GM18868 (cell line): ENCODE measurements at regions not wholly inside any gene's neighbourhood (a gene's known extent, or its start where the extent isn't known, plus 50 kb on each side); places are given as distances from the start of the nearest gene placed in this dataset.
"Not testable (repeated sequence)": the region's sequence is repeated elsewhere in the genome, so short reads cannot be mapped to it uniquely, and the experiment has no call there.

ENCODE experiments used
- ATAC-seq: cut with Tn5 transposase; IDR thresholded peaks from one replicate; pipeline ENCODE4 v1.9.1; 2021; ENCODE audit warnings: mild to moderate bottlenecking, moderate library complexity; ENCODE audit not compliant: unreplicated experiment

DNA sequence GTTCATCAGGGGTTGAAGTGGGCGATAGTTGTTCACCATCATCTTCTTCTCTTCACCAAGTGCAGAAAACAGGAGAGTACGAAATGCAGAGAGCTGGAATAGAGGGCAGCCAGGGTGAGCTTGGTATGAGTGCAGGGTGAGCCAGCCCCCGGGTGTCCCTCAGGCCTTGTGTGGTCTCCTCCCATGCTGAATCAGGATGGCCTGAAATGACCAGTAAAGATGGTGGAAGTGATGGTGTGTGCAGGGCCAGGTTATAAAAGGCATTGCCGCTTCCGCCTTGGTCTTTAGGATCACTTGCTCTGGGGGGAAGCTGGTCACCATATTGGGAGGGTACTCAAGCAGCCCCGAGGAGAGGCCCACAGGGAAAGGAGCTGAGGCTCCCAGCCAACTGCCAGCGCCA lies 66.4 kb upstream of the METTL9 start:
- not testable (repeated sequence) for ATAC-seq

DNA sequence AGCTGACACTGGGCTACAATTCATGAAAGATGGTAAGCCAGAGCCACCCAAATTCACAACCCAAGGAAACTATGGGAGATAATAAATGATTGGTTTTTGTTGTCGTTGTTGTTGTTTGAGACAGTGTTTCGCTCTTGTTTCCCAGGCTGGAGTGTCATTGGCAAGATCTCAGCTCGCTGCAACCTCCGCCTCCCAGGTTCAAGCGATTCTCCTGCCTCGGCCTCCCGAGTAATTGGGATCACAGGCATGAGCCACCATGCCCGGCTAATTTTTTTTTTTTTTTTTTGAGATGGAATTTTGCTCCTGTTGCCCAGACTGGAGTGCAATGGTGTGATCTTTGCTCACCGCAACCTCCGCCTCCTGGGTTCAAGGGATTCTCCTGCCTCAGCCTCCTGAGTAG lies 65.9 kb upstream of the METTL9 start:
- not testable (repeated sequence) for ATAC-seq

DNA sequence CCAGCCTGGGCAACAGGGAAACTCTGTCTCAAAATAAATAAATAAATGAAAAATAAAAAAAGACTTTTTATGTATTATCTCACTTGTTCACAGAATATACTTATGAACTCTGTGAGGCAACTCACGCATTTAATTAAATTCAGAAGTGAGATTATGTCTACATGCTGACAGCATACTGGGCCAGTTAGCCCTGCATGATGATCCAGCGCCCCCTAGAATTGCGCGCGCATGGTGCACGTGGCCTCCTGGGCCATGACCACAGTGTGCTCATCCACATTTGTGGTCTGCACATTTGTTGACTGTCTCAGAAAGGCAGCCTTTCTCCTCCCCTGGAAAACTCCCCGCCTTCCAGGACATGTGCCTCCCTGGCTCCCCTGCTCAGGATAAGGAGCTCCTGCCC lies 64.8 kb upstream of the METTL9 start:
- ATAC-seq: not testable (repeated sequence)

DNA sequence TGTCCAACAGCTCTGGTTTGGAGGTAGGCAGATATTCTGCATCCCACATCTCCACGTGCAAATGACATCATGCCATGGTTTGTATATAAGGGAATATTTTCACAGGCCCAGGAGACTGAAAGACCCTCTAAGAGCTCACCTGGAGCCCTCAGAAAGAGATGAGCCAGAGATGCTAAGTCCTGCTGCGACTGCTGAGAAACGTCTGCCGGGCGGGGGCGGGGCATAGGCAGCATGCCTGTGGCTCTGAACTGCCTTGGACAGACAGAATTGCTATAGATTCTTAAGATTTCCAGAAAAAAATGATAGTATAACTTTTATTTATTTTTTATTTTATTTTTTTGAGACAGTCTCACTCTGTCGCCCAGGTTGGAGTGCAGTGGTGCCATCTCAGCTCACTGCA lies 64.2 kb upstream of the METTL9 start:
- ATAC-seq: not testable (repeated sequence)

DNA sequence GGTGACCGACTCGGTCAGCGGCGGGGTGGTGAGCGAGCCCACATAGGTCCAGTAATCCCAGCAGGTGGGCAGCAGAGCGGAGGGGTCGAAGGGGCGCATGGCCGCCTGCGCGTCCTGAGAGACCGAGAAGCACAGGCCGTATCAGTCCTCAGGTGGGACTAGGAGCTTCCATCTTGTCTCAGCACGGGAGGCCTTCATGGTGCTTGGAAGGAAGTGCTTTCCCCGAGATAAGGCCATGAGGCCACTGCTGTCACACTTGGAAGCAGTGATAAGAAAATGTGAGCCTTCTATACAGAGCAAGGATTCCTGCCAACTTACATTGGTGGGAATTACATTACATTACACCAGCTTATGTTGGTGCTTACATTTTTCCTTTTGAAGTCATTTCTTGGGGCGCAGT lies 62.6 kb upstream of the METTL9 start:
- ATAC-seq: not testable (repeated sequence)

DNA sequence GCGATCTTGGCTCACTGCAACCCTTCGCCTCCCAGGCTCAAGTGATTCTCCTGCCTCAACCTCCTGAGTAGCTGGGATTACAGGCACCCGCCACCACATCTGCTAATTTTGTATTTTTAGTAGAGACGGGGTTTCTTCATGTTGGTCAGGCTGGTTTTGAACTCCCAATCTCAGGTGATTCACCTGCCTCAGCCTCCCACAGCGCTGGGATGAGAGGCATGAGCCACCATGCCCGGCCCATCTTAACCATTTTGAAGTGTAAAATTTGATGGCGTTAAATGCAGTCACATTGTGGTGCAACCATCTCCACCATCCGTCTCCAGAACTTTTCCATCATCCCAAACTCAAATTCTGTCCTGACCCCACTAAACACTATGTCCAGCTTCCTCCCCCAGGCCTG lies 61.8 kb upstream of the METTL9 start:
- not testable (repeated sequence) for ATAC-seq

DNA sequence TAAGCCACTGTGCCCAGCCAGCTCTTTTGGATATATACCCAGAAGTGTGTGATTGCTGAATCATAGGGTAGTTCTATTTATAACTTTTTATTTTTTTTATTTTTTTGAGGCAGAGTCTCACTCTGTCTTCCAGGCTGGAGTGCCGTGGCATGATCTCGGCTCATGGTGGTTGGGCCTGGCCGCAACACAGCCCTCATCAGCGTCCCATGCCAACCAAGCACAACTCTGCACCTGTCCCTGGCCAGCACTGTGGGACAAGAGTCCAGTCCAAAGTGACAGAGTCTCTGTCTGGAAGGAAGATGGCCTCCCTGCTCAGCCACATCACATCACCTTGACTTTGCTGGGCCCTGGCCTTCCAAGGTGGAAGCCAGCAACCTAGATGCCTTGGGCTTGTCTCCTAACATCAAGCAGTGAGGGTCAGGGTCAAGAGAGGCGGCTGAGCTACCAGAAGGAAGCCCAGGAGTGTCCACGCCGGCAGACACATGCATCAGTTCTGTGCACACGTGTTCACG lies 60.2 kb upstream of the METTL9 start:
- ATAC-seq: not testable (repeated sequence)

DNA sequence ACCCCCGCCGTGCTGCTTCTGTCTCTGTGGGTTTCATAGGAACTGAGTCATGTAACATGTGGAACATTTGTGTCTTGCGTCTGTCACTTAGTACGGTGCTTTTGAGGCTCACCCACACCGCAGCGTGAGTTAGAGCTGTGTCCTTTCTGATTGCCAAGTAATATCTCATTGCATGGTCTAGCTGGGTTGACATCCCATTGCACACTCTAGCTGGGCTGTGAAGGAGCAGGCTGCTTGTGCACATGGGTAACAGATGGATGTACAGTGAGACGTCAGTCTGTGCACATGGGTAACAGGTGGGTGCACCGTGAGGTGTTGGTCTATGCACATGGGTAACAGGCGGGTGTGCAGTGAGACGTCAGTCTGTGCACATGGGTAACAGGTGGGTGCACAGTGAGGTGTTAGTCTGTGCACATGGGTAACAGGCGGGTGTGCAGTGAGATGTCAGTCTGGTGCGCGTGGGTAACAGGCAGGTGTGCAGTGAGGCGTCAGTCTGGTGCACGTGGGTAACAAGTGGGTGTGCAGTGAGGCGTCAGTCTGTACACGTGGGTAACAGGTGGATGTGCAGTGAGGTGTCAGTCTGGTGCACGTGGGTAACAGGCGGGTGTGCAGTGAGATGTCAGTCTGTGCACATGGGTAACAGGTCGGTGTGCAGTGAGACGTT lies 58.5 kb upstream of the METTL9 start:
- peak; percentile 76 for ATAC-seq

DNA sequence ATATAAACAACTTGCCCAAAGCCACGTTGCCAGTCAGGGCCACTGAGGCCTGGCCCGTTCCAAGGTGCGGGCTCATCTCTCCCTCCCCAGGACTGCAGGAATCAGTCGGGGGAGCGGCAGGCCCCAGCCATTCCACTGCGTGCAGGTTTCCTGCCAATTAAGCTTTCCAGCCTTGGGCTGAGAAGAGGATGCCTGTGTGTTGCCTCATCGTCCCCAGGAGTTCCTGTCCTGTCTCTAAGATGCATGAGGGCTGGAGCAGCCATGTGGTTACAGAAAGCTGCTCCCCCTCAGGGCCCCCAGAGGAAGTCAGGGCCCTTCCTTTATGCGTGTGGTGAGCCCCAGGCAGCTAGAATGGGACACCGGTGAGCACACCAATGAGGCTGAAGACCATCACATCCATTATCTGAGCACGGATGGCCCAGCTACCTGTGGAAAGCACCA lies 57.7 kb upstream of the METTL9 start:
- peak; percentile 50 for ATAC-seq

DNA sequence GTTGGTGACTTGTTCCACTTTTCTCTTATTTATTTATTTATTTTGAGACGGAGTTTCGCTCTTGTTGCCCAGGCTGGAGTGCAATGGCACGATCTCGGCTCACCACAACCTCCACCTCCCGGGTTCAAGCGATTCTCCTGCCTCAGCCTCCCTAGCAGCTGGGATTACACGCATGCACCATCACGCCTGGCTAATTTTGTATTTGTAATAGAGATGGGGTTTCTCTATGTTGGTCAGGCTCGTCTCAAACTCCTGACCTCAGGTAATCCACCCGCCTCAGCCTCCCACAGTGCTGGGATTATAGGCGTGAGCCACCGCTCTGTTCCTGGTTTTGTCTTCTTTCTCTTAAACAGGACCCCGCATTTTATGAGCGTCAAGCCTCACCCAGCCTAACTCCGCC lies 57.3 kb upstream of the METTL9 start:
- not testable (repeated sequence) for ATAC-seq

DNA sequence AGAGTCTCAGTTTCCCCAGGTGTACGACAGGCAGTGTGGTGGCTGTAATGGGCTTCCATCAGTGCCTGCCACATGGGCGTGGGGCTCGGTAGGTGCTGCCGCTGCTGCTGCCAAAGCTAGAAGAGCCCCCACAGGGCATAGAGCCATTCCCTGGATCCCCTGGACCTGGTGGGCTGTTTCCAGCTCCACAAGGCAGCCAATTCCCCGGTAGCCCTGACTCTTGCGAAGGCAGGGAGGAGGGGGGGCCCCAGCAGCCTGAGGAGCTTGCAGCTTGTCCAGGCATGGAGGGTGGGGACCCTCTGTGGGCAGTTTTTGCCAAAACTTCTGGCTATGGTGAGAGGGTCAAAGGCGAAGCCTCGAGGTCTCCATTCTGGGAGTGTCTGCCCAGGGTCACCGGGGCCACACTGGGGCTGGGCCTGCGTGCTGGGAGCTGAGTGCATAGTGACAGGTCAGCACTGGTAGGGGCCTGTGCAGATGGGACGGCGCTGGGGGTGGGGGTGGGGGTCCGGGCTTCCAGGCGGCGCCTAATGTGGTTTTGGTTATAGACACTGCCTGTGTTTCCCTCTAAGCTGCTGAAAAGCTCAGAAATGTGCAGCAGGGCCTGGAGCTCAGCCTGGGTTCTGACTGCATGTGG lies 56.8 kb upstream of the METTL9 start:
- not testable (repeated sequence) for ATAC-seq

DNA sequence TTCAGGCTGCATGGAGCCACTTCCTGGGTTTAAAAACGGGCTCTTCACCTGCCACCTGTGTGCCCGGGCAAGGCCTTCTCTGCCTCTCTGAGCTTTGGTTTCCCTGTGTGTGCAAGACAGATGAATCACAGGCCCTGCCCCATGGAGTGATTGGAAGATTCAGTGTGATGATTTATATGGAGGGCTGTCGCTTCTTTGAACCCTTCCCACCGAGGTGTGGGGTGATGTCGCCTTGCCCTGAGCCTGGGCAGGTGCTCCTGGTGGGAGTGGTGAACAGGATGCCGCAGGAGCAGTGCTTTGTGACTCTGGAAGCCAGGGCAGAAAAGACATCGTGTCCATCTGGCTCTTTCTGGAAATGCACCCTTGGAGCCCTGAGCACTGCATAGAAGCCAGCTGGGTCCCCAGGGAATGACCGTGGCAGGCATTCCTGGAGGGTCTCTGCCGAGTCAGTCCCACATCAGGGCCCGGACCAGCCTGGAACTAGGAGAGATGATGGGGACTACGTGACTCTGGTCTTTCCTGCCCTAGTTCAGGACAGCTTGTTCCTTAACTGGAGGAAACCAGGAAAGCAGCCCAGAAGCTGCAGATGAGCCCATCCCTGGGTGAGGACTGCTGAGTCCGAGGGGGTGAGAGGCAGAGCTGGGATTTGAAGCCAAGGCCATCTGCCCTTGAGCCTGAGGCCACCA lies 56.1 kb upstream of the METTL9 start:
- ATAC-seq: not testable (repeated sequence)

DNA sequence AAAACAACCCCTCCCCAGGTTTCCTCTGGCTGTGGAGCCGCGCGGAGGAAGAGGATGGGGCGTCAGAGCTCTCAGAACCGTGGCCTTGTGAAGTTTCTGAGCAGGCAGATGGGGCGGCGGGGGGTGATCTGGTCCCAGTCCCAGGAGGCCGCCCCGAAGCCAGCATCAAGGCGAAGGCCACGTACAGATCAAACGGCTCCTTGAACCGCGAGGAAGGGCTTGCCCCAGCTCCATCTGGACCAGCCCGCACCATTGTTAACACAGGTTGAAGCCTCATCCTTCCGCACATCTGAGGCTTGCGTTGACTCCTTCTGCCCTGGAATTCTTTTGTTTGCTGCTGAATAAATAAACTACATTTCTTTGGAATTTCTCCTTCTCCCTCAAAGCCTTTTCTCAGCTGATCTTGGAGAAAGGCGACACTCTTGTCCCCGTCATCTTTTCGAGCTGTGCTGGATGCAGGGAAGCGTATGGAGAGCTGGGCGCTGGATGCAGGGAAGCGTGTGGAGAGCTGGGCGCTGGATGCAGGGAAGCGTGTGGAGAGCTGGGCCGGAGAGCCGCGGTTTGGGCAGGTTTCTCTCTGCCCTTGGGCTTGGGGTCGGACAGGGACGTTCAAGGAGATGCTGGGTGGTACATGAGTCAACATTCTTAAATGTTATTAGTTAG lies 53.6 kb upstream of the METTL9 start:
- ATAC-seq: not testable (repeated sequence)

DNA sequence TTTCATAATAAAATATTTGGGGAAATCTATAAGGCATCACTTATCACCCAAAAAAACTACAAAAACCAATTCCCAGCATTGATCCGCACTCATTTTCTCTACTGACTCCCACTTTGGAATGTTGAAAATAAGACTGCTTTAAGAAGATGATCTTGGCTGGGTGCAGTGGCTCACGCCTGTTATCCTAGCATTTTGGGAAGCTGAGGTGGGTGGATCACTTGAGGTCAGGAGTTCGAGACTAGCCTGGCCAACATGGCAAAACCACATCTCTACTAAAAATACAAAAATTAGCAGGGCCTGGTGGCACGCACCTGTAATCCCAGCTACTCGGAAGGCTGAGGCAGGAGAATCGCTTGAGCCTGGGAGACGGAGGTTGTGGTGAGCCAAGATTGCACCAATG lies 50.0 kb upstream of the METTL9 start:
- ATAC-seq: not testable (repeated sequence)
